ENCODE measurements at regions not wholly inside any gene's neighbourhood (a gene's known extent, or its start where the extent isn't known, plus 50 kb on each side); places are given as distances from the start of the nearest gene placed in this dataset.
A peak's percentile ranks its signal among the peaks of the same experiment; 100 is the strongest.

DNA sequence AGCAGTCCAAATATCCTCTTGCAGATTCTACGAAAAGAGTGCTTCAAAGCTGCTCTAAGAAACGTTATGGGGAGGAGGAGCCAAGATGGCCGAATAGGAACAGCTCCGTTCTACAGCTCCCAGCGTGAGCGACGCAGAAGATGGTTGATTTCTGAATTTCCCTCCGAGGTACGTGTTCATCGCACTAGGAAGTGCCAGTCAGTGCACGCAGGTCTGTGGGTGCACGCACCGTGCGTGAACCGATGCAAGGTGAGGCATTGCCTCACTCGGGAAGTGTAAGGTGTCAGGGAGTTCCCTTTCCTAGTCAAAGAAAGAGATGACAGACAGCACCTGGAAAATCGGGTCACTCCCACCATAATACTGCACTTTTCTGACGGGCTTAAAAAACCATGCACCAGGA is 272.1 kb upstream of the DEFB115 start:
- peaks cover 79% of the 10 kb centered on the region for H3K9me3 Mint-ChIP-seq (ENCODE audit: low read depth)
- no peaks in the 10 kb centered on the region for H3K4me1 Mint-ChIP-seq (ENCODE audit: low read depth)
- TF ChIP-seq, protein P1, sequence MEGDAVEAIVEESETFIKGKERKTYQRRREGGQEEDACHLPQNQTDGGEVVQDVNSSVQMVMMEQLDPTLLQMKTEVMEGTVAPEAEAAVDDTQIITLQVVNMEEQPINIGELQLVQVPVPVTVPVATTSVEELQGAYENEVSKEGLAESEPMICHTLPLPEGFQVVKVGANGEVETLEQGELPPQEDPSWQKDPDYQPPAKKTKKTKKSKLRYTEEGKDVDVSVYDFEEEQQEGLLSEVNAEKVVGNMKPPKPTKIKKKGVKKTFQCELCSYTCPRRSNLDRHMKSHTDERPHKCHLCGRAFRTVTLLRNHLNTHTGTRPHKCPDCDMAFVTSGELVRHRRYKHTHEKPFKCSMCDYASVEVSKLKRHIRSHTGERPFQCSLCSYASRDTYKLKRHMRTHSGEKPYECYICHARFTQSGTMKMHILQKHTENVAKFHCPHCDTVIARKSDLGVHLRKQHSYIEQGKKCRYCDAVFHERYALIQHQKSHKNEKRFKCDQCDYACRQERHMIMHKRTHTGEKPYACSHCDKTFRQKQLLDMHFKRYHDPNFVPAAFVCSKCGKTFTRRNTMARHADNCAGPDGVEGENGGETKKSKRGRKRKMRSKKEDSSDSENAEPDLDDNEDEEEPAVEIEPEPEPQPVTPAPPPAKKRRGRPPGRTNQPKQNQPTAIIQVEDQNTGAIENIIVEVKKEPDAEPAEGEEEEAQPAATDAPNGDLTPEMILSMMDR (IDR thresholded peaks at IDR 0.05), result no peak
- H3K27ac Mint-ChIP-seq (ENCODE audit: unreplicated experiment), result no peak overlapping the region
- peak; percentile 50 for DNase-seq (ENCODE audit: low spot score)
- no peak overlapping the region for H3K4me3 Mint-ChIP-seq (ENCODE audit: unreplicated experiment)
- peaks cover 6% of the 10 kb centered on the region for H3K36me3 Mint-ChIP-seq (ENCODE audit: low read depth)
- H3K27me3 Mint-ChIP-seq (ENCODE audit: low read depth), result no peaks in the 10 kb centered on the region

Measured in chondrocyte (in vitro differentiated cells).